A549 (cell line): ENCODE measurements at regions not wholly inside any gene's neighbourhood (a gene's known extent, or its start where the extent isn't known, plus 50 kb on each side); places are given as distances from the start of the nearest gene placed in this dataset.

Experiments
- ATAC-seq, 2 experiments: fragments of 200-7000 bp in 1 of 2; fragments of >200 bp in 1 of 2; cut with Nextera tagmentation in 1 of 2; cut with Tn5 transposase in 1 of 2; 3 replicates each; pipeline versions ENCODE4 v1.8.0 to v1.9.1; 2018 to 2020; ENCODE audit warnings: mild to moderate bottlenecking in 1 of 2, moderate library complexity in 1 of 2
- CTCF ChIA-PET: fragments of 300-600 bp; sonication (Branson Sonifier 250); formaldehyde crosslinking; extraction: SDS; loops from one replicate; lab custom pipeline; 2021; ENCODE audit warnings: antibody characterized with exemption, inconsistent platforms; lab: Yijun Ruan, JAX
- POLR2A ChIA-PET: fragments of 350-600 bp; formaldehyde crosslinking; extraction: SDS; loops from one replicate; lab custom pipeline; 2021; ENCODE audit warnings: antibody characterized with exemption, inconsistent platforms; lab: Yijun Ruan, JAX
- DNase-seq, 2 experiments: peaks; one replicate each; pipeline versions ENCODE4 v3.0.0 to v3.0.0-alpha.2; 2011 to 2016; ENCODE audit warnings: low read depth in 1 of 2, low spot score in 1 of 2
- FAIRE-seq: peaks from 2 replicates; lab custom pipeline; 2011; peaks lifted over from hg19 to GRCh38; lab: Jason Lieb, UNC
- H3K27ac ChIP-seq, 2 experiments: fragments of >200 bp; sonication (Bioruptor Twin); formaldehyde crosslinking; 3 replicates each; pipeline ENCODE4 v1.5.1; 2016 to 2017
- H3K4me1 ChIP-seq: fragments of >200 bp; sonication (Bioruptor Twin); formaldehyde crosslinking; 3 replicates; pipeline ENCODE4 v1.6.1; 2016
- H3K4me2 ChIP-seq: fragments of >200 bp; sonication (Bioruptor Twin); formaldehyde crosslinking; 3 replicates; pipeline ENCODE4 v1.6.1; 2016
- H3K4me3 ChIP-seq: fragments of >200 bp; sonication (Bioruptor Twin); formaldehyde crosslinking; 3 replicates; pipeline ENCODE4 v1.5.1; 2016
- H3K9me3 ChIP-seq: fragments of >200 bp; sonication (Bioruptor Twin); formaldehyde crosslinking; 3 replicates; pipeline ENCODE4 v1.6.1; 2016
- BHLHE40 ChIP-seq: IDR thresholded peaks from 2 replicates; pipeline ENCODE4 v1.6.1; 2012; ENCODE audit warnings: low read depth, low read length, inconsistent platforms
- CHD2 ChIP-seq: fragments of 150-350 bp; IDR thresholded peaks from 2 replicates; pipeline ENCODE4 v1.6.1; 2014; ENCODE audit warnings: low read length; ENCODE audit not compliant: partially characterized antibody
- CHD4 ChIP-seq: fragments of 200-600 bp; sonication (generic); IDR thresholded peaks from 2 replicates; pipeline ENCODE4 v1.6.1; 2016; ENCODE audit warnings: antibody characterized with exemption, mild to moderate bottlenecking, borderline replicate concordance
- EHMT2 ChIP-seq: fragments of 200-600 bp; sonication (generic); IDR thresholded peaks from 2 replicates; pipeline ENCODE4 v1.6.1; 2016; ENCODE audit warnings: antibody characterized with exemption, low read depth, mild to moderate bottlenecking, moderate library complexity
- FOSB ChIP-seq: fragments of 250-450 bp; sonication (Bioruptor Pico); IDR thresholded peaks from 2 replicates; pipeline ENCODE4 v1.5.0; 2020; ENCODE audit warnings: mild to moderate bottlenecking, moderate library complexity
- FOSL2 ChIP-seq, 2 experiments: fragments of 450-650 bp in 1 of 2; fragments of >200 bp in 1 of 2; sonication (Bioruptor Twin) in 1 of 2; formaldehyde crosslinking; IDR thresholded peaks; 2 replicates each; pipeline versions ENCODE4 v1.5.0 to v1.6.1; 2016 to 2020; ENCODE audit warnings: mild to moderate bottlenecking in 1 of 2, moderate library complexity in 1 of 2
- GATA3 ChIP-seq: IDR thresholded peaks from 2 replicates; pipeline ENCODE4 v1.6.1; 2012; ENCODE audit warnings: borderline replicate concordance
- HDAC2 ChIP-seq: fragments of 200-600 bp; sonication (generic); IDR thresholded peaks from 2 replicates; pipeline ENCODE4 v1.6.1; 2016
- HEYL ChIP-seq: fragments of 250-450 bp; sonication (Bioruptor Pico); IDR thresholded peaks from 2 replicates; pipeline ENCODE4 v1.8.0; 2021; ENCODE audit warnings: mild to moderate bottlenecking, moderate library complexity
- HOXB13 ChIP-seq: fragments of 250-450 bp; sonication (Bioruptor Pico); IDR thresholded peaks from 2 replicates; pipeline ENCODE4 v1.5.0; 2020; ENCODE audit warnings: low read depth, mild to moderate bottlenecking, moderate library complexity
- KDM5A ChIP-seq: fragments of 200-600 bp; sonication (generic); IDR thresholded peaks from 2 replicates; pipeline ENCODE4 v1.6.1; 2016; ENCODE audit warnings: antibody characterized with exemption, mild to moderate bottlenecking
- NPAS2 ChIP-seq: fragments of 250-450 bp; sonication (Bioruptor Pico); IDR thresholded peaks from 2 replicates; pipeline ENCODE4 v1.8.0; 2022; ENCODE audit warnings: mild to moderate bottlenecking, moderate library complexity, borderline replicate concordance
- POLR2A ChIP-seq: IDR thresholded peaks from 2 replicates; pipeline ENCODE4 v1.6.1; 2012; ENCODE audit warnings: mild to moderate bottlenecking, low read length
- RFX5 ChIP-seq: fragments of 450-650 bp; IDR thresholded peaks from 2 replicates; pipeline ENCODE4 v1.7.1; 2014; ENCODE audit warnings: antibody characterized with exemption, mild to moderate bottlenecking, moderate library complexity
- RNF2 ChIP-seq: fragments of 200-600 bp; sonication (generic); IDR thresholded peaks from 2 replicates; pipeline ENCODE4 v1.6.1; 2016; ENCODE audit warnings: low read depth, mild to moderate bottlenecking, antibody characterized with exemption, moderate library complexity, borderline replicate concordance
- ZC3H11A ChIP-seq: fragments of 450-650 bp; IDR thresholded peaks from 2 replicates; pipeline ENCODE4 v1.6.1; 2014; ENCODE audit warnings: antibody characterized with exemption, mild to moderate bottlenecking
- ZFP36 ChIP-seq: fragments of 450-650 bp; IDR thresholded peaks from 2 replicates; pipeline ENCODE4 v1.6.1; 2014; ENCODE audit warnings: borderline replicate concordance; ENCODE audit not compliant: partially characterized antibody
- ZNF302 ChIP-seq: fragments of 250-450 bp; sonication (Bioruptor Pico); IDR thresholded peaks from 2 replicates; pipeline ENCODE4 v1.9.0; 2021; ENCODE audit warnings: inconsistent platforms, mild to moderate bottlenecking, moderate library complexity
- ZSCAN20 ChIP-seq: fragments of 250-450 bp; sonication (Bioruptor Pico); IDR thresholded peaks from 2 replicates; pipeline ENCODE4 v1.8.0; 2022; ENCODE audit warnings: mild to moderate bottlenecking, moderate library complexity
- WGBS: methylation state at CpG from one replicate; pipeline ENCODE4 v1.1.6; 2017; ENCODE audit errors: missing lambda C conversion rate; 5-methylcytosine and 5-hydroxymethylcytosine counted together
- TF ChIP-seq, protein P1 (sequence below): fragments of >200 bp; sonication (Bioruptor Twin); formaldehyde crosslinking; IDR thresholded peaks from 3 replicates; pipeline ENCODE4 v1.5.1; 2016
- TF ChIP-seq, protein P2 (sequence below): fragments of 150-350 bp; IDR thresholded peaks from 2 replicates; pipeline ENCODE4 v1.6.1; 2014; ENCODE audit warnings: low read depth, mild to moderate bottlenecking, low read length
- TF ChIP-seq, protein P3 (sequence below): fragments of 200-600 bp; sonication (generic); IDR thresholded peaks from 2 replicates; pipeline ENCODE4 v1.6.1; 2016; ENCODE audit warnings: antibody characterized with exemption, mild to moderate bottlenecking, moderate library complexity

DNA sequence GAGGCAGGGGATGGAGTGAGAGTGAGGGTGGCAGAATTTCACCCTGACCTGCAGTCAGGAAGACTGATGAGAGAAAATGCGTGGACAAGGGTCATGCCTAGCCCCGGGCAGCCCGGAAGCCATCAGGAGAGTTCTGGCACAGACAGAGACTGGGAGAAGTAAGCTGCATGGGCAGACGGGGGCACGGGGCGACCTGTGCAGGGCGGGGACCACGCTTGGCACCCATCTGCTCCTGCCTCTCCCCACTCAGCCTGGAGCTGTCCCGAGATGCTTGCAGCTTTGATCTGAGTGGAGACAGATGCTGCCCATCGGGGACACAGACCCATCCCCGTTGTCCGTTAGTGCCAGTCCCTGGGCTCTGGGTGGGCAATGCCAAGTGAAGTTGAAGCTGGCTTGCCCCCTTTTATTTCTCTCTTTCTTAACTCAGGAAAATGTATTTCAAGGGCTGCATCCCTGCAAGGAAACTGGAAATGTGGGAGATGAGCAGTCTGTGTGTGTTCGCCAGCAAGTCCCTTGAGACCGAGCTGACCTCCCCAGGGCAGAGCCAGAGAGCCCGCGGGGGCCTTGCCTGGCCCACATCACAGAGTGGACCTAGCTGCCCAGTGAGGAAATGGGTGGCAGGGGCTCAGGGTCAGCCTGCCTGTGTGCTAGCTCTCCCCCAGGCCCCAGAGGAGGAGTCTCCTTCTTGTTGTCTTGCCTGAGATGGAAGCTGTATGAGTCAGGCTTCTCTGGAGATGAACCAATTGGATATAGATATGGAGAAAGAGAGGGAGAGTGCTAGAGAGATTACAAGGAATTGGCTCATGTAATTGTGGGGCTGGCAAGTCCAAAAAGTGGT lies 121.3 kb upstream of the C1orf174 start:
- Histone ChIP-seq H3K27ac (no peak overlapping the region), H3K4me2 (no peak overlapping the region), H3K4me1 (no peaks in the 10 kb centered on the region), H3K4me3 (no peak overlapping the region), H3K9me3 (no peaks in the 10 kb centered on the region)
- DNase-seq, result no peak
- no peak for FAIRE-seq
- ChIA-PET CTCF (no interaction called here), POLR2A (no interaction called here)
- 3% methylated on average over 14 of the region's 16 CpGs for WGBS
- ATAC-seq, result 0 out of 6 replicates have a peak, but pooled peaks of 1 of the 2 experiments have one; percentile 30
- no peak for TF ChIP-seq FOSB (CRISPR knock-in tag)
- TF ChIP-seq POLR2A, result no peak
- TF ChIP-seq HDAC2, result no peak
- TF ChIP-seq EHMT2, result no peak
- TF ChIP-seq GATA3, result no peak
- TF ChIP-seq, protein P1, sequence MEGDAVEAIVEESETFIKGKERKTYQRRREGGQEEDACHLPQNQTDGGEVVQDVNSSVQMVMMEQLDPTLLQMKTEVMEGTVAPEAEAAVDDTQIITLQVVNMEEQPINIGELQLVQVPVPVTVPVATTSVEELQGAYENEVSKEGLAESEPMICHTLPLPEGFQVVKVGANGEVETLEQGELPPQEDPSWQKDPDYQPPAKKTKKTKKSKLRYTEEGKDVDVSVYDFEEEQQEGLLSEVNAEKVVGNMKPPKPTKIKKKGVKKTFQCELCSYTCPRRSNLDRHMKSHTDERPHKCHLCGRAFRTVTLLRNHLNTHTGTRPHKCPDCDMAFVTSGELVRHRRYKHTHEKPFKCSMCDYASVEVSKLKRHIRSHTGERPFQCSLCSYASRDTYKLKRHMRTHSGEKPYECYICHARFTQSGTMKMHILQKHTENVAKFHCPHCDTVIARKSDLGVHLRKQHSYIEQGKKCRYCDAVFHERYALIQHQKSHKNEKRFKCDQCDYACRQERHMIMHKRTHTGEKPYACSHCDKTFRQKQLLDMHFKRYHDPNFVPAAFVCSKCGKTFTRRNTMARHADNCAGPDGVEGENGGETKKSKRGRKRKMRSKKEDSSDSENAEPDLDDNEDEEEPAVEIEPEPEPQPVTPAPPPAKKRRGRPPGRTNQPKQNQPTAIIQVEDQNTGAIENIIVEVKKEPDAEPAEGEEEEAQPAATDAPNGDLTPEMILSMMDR, result no peak
- no peak for TF ChIP-seq RNF2
- no peak for TF ChIP-seq HEYL (CRISPR knock-in tag)
- TF ChIP-seq ZNF302, result no peak
- TF ChIP-seq FOSL2 (IDR thresholded peaks at IDR 0.05), result no peak
- no peak for TF ChIP-seq FOSL2 (CRISPR knock-in tag; IDR thresholded peaks at IDR 0.05)
- no peak for TF ChIP-seq KDM5A
- TF ChIP-seq, protein P2, sequence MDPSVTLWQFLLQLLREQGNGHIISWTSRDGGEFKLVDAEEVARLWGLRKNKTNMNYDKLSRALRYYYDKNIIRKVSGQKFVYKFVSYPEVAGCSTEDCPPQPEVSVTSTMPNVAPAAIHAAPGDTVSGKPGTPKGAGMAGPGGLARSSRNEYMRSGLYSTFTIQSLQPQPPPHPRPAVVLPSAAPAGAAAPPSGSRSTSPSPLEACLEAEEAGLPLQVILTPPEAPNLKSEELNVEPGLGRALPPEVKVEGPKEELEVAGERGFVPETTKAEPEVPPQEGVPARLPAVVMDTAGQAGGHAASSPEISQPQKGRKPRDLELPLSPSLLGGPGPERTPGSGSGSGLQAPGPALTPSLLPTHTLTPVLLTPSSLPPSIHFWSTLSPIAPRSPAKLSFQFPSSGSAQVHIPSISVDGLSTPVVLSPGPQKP, result no peak

DNA sequence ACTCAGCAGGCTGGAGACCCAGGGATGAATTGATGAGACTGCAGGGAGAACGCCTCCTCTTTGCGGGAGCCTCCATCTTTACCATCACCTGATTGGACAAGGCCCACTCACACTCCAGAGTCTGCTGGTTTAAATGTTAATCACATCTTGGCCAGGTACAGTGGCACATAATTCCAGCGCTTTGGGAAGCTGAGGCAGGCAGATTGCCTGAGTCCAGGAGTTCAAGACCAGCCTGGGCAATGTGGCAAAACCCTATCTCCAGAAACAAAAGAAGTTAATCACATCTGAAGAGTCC lies 121.8 kb upstream of the C1orf174 start:
- Histone ChIP-seq H3K27ac (no peak overlapping the region), H3K4me3 (no peak overlapping the region), H3K4me2 (no peak overlapping the region), H3K9me3 (no peaks in the 10 kb centered on the region), H3K4me1 (no peaks in the 10 kb centered on the region)
- POLR2A ChIA-PET, result no interaction called here
- no peak for TF ChIP-seq ZFP36
- no peak for TF ChIP-seq ZC3H11A
- no peak for TF ChIP-seq ZSCAN20 (CRISPR knock-in tag)
- TF ChIP-seq FOSB (CRISPR knock-in tag), result no peak
- TF ChIP-seq CHD4, result no peak
- TF ChIP-seq EHMT2, result no peak
- no peak for TF ChIP-seq POLR2A
- no peak for TF ChIP-seq BHLHE40
- no peak for TF ChIP-seq HOXB13 (CRISPR knock-in tag)
- TF ChIP-seq, protein P1, result no peak
- TF ChIP-seq, protein P3, sequence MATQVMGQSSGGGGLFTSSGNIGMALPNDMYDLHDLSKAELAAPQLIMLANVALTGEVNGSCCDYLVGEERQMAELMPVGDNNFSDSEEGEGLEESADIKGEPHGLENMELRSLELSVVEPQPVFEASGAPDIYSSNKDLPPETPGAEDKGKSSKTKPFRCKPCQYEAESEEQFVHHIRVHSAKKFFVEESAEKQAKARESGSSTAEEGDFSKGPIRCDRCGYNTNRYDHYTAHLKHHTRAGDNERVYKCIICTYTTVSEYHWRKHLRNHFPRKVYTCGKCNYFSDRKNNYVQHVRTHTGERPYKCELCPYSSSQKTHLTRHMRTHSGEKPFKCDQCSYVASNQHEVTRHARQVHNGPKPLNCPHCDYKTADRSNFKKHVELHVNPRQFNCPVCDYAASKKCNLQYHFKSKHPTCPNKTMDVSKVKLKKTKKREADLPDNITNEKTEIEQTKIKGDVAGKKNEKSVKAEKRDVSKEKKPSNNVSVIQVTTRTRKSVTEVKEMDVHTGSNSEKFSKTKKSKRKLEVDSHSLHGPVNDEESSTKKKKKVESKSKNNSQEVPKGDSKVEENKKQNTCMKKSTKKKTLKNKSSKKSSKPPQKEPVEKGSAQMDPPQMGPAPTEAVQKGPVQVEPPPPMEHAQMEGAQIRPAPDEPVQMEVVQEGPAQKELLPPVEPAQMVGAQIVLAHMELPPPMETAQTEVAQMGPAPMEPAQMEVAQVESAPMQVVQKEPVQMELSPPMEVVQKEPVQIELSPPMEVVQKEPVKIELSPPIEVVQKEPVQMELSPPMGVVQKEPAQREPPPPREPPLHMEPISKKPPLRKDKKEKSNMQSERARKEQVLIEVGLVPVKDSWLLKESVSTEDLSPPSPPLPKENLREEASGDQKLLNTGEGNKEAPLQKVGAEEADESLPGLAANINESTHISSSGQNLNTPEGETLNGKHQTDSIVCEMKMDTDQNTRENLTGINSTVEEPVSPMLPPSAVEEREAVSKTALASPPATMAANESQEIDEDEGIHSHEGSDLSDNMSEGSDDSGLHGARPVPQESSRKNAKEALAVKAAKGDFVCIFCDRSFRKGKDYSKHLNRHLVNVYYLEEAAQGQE, result no peak
- no peak for TF ChIP-seq CHD2
- TF ChIP-seq ZNF302, result no peak
- no peak for TF ChIP-seq NPAS2 (CRISPR knock-in tag)
- TF ChIP-seq RFX5, result no peak
- WGBS, result 33% methylated on average over 3 of the region's 3 CpGs
- DNase-seq (no peak), FAIRE-seq (no peak), ATAC-seq (no peak)
- CTCF ChIA-PET, result no interaction called here
